Activated CD8-positive, alpha-beta memory T cell treated with anti-CD3 and anti-CD28 coated beads for 36 hours (primary cell): ENCODE measurements at regions not wholly inside any gene's neighbourhood (a gene's known extent, or its start where the extent isn't known, plus 50 kb on each side); places are given as distances from the start of the nearest gene placed in this dataset.

Source experiments
- CTCF ChIA-PET: fragments of 350-600 bp; sonication (Branson Sonifier 250); formaldehyde crosslinking; loops from one replicate; lab custom pipeline; 2021; ENCODE audit warnings: antibody characterized with exemption; lab: Charles Lee
- POLR2A ChIA-PET: fragments of 350-600 bp; sonication (Branson Sonifier 250); formaldehyde crosslinking; loops from one replicate; lab custom pipeline; 2021; ENCODE audit warnings: antibody characterized with exemption; lab: Charles Lee

DNA sequence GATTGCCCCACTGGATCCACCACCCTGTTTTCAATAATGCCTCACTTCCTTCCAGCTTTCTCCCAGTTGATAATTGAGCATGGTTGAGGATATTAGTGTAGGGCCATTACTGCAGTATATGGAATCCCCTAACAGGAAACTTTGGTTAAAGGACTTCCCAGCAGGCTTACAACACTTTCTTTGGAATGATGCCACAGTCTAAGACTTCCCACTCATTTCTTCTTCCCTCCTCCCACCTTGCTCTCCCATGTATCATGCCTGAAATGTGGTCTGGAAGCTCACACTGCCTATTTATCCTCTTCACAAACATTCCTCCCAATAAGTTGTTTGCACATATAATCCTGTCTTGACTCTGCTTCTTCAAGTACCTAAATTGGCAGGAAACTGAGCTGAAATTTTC, 863.3 kb downstream of the CENPC start:
- CTCF ChIA-PET = no interaction called here
- POLR2A ChIA-PET = no interaction called here

- ChIA-PET CTCF (no interaction called here), POLR2A (no interaction called here)
These were observed 878.1 kb downstream of the CENPC start for GRCh38 chr4:66667249-66667648.

- POLR2A ChIA-PET = no interaction called here
- CTCF ChIA-PET = no interaction called here
These were observed 882.7 kb downstream of the CENPC start for GRCh38 chr4:66662620-66663019.

- POLR2A ChIA-PET = no interaction called here
- CTCF ChIA-PET = no interaction called here
These were observed 886.5 kb downstream of the CENPC start for GRCh38 chr4:66658809-66659208.

DNA sequence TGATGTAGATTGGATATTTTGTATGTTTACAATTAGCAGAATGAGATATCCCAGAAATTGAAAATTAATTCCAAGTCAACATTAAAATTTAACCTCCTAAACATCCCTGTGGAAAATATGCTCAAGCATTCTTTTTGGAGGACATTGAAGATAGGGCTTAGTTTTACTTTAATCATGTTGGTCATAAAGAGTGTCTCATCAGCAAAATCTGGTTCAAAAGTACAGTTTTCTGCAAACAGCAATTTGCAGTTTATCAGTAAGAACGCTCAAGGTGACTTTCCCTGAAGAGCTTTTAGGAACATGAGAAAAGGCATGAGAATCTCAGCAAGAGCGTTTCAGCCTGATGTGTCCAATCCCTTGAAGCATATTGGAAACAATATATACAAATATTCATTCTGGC, 889.8 kb downstream of the CENPC start:
- ChIA-PET POLR2A (no interaction called here), CTCF (no interaction called here)

GRCh38 chr4:66653937-66654336, 891.4 kb downstream of the CENPC start:
- ChIA-PET POLR2A (no interaction called here), CTCF (no interaction called here)

GRCh38 chr4:66649236-66649635, 896.1 kb downstream of the CENPC start:
- POLR2A ChIA-PET = no interaction called here

DNA sequence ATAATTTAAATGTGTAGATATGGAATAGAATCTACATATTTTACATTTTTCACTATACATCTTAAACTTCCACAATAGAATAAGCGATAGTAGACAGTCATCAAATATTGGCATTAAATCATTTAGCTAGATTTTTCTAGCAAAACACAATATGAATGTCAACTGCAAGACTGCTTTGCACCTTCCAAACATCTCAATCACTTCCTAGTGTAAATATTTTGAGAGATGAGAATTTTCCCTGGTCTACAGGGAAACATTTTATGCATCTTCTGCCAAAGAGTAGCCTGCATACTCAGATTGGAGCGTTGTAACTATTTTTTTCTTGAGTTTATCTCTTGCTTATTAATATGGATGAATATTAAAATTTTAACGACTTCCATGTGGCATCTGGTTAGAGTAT, 897.4 kb downstream of the CENPC start:
- ChIA-PET CTCF (no interaction called here), POLR2A (no interaction called here)

More at GRCh38 chr4:66649236-66649635, 896.1 kb downstream of the CENPC start:
- CTCF ChIA-PET = no interaction called here

- CTCF ChIA-PET = no interaction called here
These were observed 897.8 kb downstream of the CENPC start for GRCh38 chr4:66647476-66647875.

DNA sequence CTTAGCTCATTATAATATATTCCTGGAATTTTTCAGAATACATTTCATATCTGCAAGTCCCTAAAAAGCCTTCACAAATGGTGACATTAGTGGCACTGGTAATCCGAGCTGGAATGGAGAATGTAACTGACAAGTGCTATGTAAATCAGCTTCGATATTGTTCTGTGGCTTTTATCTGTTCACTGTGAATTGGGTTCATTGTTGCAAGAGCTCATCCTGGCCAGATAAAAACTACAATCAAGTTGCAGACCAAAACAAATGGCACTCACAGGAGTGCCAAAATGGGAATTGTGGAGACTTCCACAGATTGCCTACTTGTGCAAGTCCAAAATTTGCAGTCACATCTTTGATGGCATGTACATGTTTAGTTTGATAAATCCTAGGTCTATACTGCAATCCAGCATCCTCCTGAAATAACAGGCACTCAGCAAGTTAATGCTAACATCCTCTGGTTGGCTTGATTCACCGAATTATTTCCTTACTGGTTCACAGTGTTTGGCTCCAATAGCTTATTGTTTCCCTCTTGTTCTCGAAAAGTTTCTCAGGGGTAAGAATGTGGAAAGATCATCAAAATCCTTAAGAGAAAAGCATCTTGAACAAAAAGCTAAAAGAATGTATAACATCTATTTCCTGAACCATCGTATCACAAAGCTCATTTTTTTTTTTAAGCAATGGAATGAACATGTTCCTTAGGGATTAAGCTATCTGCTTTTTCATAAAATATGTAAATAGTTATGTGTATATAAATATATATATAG, 904.9 kb downstream of the CENPC start:
- CTCF ChIA-PET = no interaction called here

More at GRCh38 chr4:66647476-66647875, 897.8 kb downstream of the CENPC start:
- POLR2A ChIA-PET = no interaction called here

GRCh38 chr4:66639361-66639760, 905.9 kb downstream of the CENPC start:
- ChIA-PET CTCF (no interaction called here), POLR2A (no interaction called here)

More for the DNA sequence above, 904.9 kb downstream of the CENPC start:
- POLR2A ChIA-PET = no interaction called here

DNA sequence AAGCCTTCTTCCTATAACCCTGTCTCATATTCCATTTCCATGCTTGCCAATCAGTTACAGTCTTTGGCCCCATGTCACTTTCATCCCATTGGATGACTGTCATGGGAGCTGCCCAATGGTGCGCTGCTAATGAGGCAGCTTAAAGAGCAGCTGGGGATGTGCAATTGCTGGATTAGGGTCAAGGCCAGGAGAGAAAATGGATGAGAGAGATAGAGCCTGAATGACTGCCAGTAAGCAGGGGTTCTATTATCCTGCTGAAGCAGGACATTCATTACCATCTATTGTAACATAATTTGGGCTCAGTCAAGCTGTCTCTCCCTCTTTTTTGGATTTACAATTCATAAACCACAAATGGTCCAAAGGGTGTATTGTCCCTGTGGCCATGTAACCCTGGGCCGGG, 909.0 kb downstream of the CENPC start:
- ChIA-PET POLR2A (no interaction called here), CTCF (no interaction called here)

GRCh38 chr4:66633477-66633876, 911.8 kb downstream of the CENPC start:
- POLR2A ChIA-PET = no interaction called here
- CTCF ChIA-PET = interaction anchor here (0.6 kb wide), 1 partner anchor 32 kb away, joined by 3 read pairs; no protein-coding TSS in a partner anchor

- ChIA-PET CTCF (no interaction called here), POLR2A (no interaction called here)
These were observed 915.4 kb downstream of the CENPC start for GRCh38 chr4:66629927-66630326.

DNA sequence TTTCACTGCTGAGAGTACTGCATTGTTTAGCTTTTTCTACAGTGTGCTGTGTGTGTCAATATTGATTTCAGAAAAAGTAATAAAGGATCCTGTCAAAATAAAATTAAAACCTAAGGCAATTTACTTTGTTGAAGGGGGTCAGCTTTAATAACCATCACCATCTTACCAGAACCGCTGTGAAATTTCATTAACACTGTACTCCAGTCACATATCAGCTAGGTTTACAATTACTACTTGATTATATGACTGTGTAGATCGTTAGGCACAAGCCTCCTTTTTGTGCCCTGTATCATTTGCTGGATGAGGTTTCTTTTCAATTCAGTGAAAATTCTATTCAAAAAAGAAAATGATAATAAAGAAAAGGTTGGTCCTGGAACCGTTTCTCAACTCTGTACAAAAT, 917.2 kb downstream of the CENPC start:
- CTCF ChIA-PET = no interaction called here
- POLR2A ChIA-PET = no interaction called here

GRCh38 chr4:66625480-66625879, 919.8 kb downstream of the CENPC start:
- POLR2A ChIA-PET = no interaction called here

GRCh38 chr4:66613591-66613990, 931.7 kb downstream of the CENPC start:
- CTCF ChIA-PET = no interaction called here
- POLR2A ChIA-PET = no interaction called here

More at GRCh38 chr4:66625480-66625879, 919.8 kb downstream of the CENPC start:
- CTCF ChIA-PET = no interaction called here

DNA sequence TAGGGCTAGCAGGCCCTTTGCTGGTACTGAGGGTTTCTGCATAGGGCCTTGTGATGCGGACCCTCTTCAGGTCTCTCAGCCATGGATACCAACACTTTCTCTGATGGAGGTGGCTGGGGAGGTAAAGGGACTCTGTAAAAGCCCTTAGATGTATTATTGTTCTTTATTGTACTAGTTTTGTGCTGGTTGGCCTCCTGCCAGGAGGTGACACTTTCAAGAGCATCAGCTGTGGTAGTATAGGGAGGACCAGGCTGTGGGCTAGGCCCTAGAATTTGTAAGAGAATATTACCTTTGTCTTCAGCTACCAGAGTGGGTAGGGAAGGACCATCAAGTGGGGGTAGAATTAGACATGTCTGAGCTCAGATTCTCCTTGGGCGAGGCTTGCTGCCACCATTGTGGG, 936.3 kb downstream of the CENPC start:
- POLR2A ChIA-PET = no interaction called here
- CTCF ChIA-PET = no interaction called here

- POLR2A ChIA-PET = no interaction called here
- CTCF ChIA-PET = no interaction called here
These were observed 936.6 kb upstream of the EPHA5 start for GRCh38 chr4:66606908-66607307.

DNA sequence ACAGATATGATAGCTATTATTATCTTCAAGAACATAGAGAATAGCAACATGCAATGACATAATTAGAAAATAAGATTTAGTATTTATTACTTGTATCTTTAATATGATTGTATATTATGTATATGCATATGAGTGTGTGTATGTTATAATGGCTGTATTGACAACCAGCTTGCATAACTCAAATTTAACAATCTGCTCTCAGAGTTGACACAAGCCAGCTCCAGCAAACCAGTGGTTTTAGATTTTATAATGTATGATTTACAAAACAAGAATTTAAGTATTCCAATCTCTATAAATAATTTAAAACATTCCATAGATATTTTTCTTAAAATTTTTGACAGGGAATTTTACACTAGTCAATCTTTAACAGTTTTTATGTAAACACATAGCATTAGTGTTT, 935.9 kb upstream of the EPHA5 start:
- POLR2A ChIA-PET = no interaction called here
- CTCF ChIA-PET = no interaction called here

GRCh38 chr4:66604192-66604591, 933.9 kb upstream of the EPHA5 start:
- POLR2A ChIA-PET = no interaction called here
- CTCF ChIA-PET = no interaction called here

GRCh38 chr4:66602622-66603021, 932.3 kb upstream of the EPHA5 start:
- ChIA-PET CTCF (no interaction called here), POLR2A (no interaction called here)
